ENCODE measurements at regions not wholly inside any gene's neighbourhood (a gene's known extent, or its start where the extent isn't known, plus 50 kb on each side); places are given as distances from the start of the nearest gene placed in this dataset.

GRCh38 chr6:18585032-18585573 is 198.0 kb downstream of the RNF144B start (continued):
- TF ChIP-seq MAX (IDR thresholded peaks at IDR 0.05) (no peak), FOSL1 (IDR thresholded peaks at IDR 0.05; ENCODE audit: insufficient read depth, low read depth, low read length) (no peak), CBX8 (IDR thresholded peaks at IDR 0.05; ENCODE audit: borderline replicate concordance, low read depth, low read length) (no peak), KDM5A (IDR thresholded peaks at IDR 0.05; ENCODE audit: low read length) (no peak), SUZ12 (IDR thresholded peaks at IDR 0.05; ENCODE audit: low read length) (no peak)

Data from H1 (cell line).